K562 (cell line): ENCODE measurements at regions not wholly inside any gene's neighbourhood (a gene's known extent, or its start where the extent isn't known, plus 50 kb on each side); places are given as distances from the start of the nearest gene placed in this dataset.

Experiments used
- ATAC-seq: fragments of 200-7000 bp; cut with Tn5 transposase; 3 replicates; pipeline ENCODE4 v1.9.1; 2020; ENCODE audit warnings: moderate library complexity
- BruUV-seq: library from RNA; stranded (reverse); fragments of 400-500 nt; replicated peaks from 2 replicates; lab custom pipeline; 2021; lab: Mats Ljungman, UMichigan
- CTCF ChIA-PET: fragments of 300-600 bp; formaldehyde crosslinking; extraction: SDS; loops from one replicate; lab custom pipeline; 2021; ENCODE audit warnings: low intra/inter-chr PET ratio; lab: Yijun Ruan, JAX
- POLR2A ChIA-PET: fragments of 300-600, 350-650 bp; sonication (Branson Sonifier 250); formaldehyde crosslinking; extraction: SDS; loops from one replicate; lab custom pipeline; 2021; ENCODE audit warnings: antibody characterized with exemption, inconsistent platforms; lab: Yijun Ruan, JAX
- DNase-seq, 4 experiments: peaks; one replicate each; pipeline versions ENCODE4 v3.0.0 to v3.0.0-alpha.2; 2011 to 2018; ENCODE audit warnings: low spot score in 3 of 4, mixed read lengths in 3 of 4; ENCODE audit errors: extremely low read depth in 1 of 4
- FAIRE-seq: peaks from 2 replicates; lab custom pipeline; 2011; peaks lifted over from hg19 to GRCh38; lab: Jason Lieb, UNC
- H2AFZ ChIP-seq: 2 replicates; pipeline ENCODE4 v1.6.0; 2011; ENCODE audit warnings: low read depth, low read length, control low read depth, inconsistent platforms
- H3K27ac ChIP-seq: fragments of 200-600 bp; 3 replicates; pipeline ENCODE4 v1.8.0; 2011; ENCODE audit warnings: low read depth, mild to moderate bottlenecking, control low read depth, inconsistent platforms, low read length, moderate library complexity, mixed read lengths; ENCODE audit errors: extremely low read depth
- H3K27me3 ChIP-seq, 2 experiments: fragments of 300-600 bp in 1 of 2; 2 replicates in 1 of 2; 3 replicates in 1 of 2; pipeline versions ENCODE4 v1.6.0 to v1.8.0; 2011; ENCODE audit warnings: inconsistent platforms in 2 of 2, low read length in 2 of 2, mild to moderate bottlenecking in 1 of 2, mixed read lengths in 1 of 2, moderate library complexity in 1 of 2; ENCODE audit not compliant: control insufficient read depth in 2 of 2, insufficient read depth in 2 of 2
- H3K36me3 ChIP-seq: fragments of 300-600 bp; 3 replicates; pipeline ENCODE4 v1.8.0; 2011; ENCODE audit warnings: mild to moderate bottlenecking, low read length, inconsistent platforms; ENCODE audit not compliant: control insufficient read depth, insufficient read depth
- H3K4me1 ChIP-seq, 2 experiments: fragments of 200-600 bp in 1 of 2; replicated peaks in 1 of 2; 2 replicates in 1 of 2; 3 replicates in 1 of 2; pipeline versions ENCODE4 v1.5.1 to v1.8.0; 2011; ENCODE audit warnings: inconsistent platforms in 2 of 2, low read length in 2 of 2, mild to moderate bottlenecking in 1 of 2, mixed read lengths in 1 of 2, moderate library complexity in 1 of 2; ENCODE audit not compliant: control insufficient read depth in 2 of 2, insufficient read depth in 2 of 2
- H3K4me2 ChIP-seq: 2 replicates; pipeline ENCODE4 v1.6.1; 2011; ENCODE audit warnings: low read length, control low read depth, inconsistent platforms, mixed read lengths; ENCODE audit not compliant: insufficient read depth
- H3K4me3 ChIP-seq: fragments of 200-600 bp; sonication (generic), shearing (Covaris generic); 2 replicates; pipeline ENCODE4 v1.5.1; 2016; ENCODE audit warnings: control low read depth, inconsistent platforms
- H3K79me2 ChIP-seq: fragments of 200-600 bp; 3 replicates; pipeline ENCODE4 v1.8.0; 2011; ENCODE audit warnings: low read length, inconsistent platforms; ENCODE audit not compliant: control insufficient read depth, insufficient read depth
- H3K9ac ChIP-seq, 2 experiments: 2 replicates each; pipeline versions ENCODE4 v1.6.0 to v1.6.1; 2011; ENCODE audit warnings: low read depth in 2 of 2, low read length in 2 of 2, control low read depth in 1 of 2, inconsistent platforms in 1 of 2, mild to moderate bottlenecking in 1 of 2, mixed read lengths in 1 of 2; ENCODE audit not compliant: insufficient read depth in 1 of 2
- H3K9me1 ChIP-seq: one replicate; pipeline ENCODE4 v1.6.0; 2011; ENCODE audit warnings: inconsistent platforms, mild to moderate bottlenecking, low read length, moderate library complexity; ENCODE audit not compliant: control insufficient read depth, insufficient read depth
- H3K9me3 ChIP-seq: replicated peaks from 2 replicates; pipeline ENCODE4 v1.5.1; 2011; ENCODE audit warnings: low read depth, low read length, inconsistent platforms; ENCODE audit not compliant: control insufficient read depth, insufficient read depth
- H4K20me1 ChIP-seq: replicated peaks from 2 replicates; pipeline ENCODE4 v1.6.1; 2011; ENCODE audit warnings: low read length, inconsistent platforms, mixed read lengths; ENCODE audit not compliant: control insufficient read depth, insufficient read depth
- ARHGAP35 ChIP-seq: fragments of 450-650 bp; IDR thresholded peaks from 2 replicates; pipeline ENCODE4 v1.6.1; 2018; ENCODE audit not compliant: partially characterized antibody
- CBFB ChIP-seq: sonication (generic); formaldehyde crosslinking; IDR thresholded peaks from 2 replicates; pipeline ENCODE4 v1.4.0; 2020; ENCODE audit warnings: mild to moderate bottlenecking, missing genetic modification reagents
- CBX3 ChIP-seq, 2 experiments: IDR thresholded peaks; 1 replicate in 1 of 2; 2 replicates in 1 of 2; pipeline ENCODE4 v1.6.1; 2012; ENCODE audit warnings: inconsistent platforms in 2 of 2, low read length in 2 of 2, borderline replicate concordance in 1 of 2, control low read depth in 1 of 2
- CREB1 ChIP-seq, 2 experiments: sonication (generic) in 1 of 2; formaldehyde crosslinking in 1 of 2; IDR thresholded peaks; 2 replicates each; pipeline versions ENCODE4 v1.6.1 to v1.8.0; 2012 to 2022; ENCODE audit warnings: inconsistent platforms in 1 of 2, mild to moderate bottlenecking in 1 of 2, missing genetic modification reagents in 1 of 2, moderate library complexity in 1 of 2
- HIVEP1 ChIP-seq: fragments of 250-450 bp; sonication (Bioruptor Pico); IDR thresholded peaks from 2 replicates; pipeline ENCODE4 v1.4.0; 2020; ENCODE audit warnings: mild to moderate bottlenecking
- MECOM ChIP-seq: fragments of 250-450 bp; sonication (Bioruptor Pico); IDR thresholded peaks from 2 replicates; pipeline ENCODE4 v1.8.0; 2022; ENCODE audit warnings: inconsistent platforms
- NR4A1 ChIP-seq, 2 experiments: fragments of 250-450 bp in 1 of 2; fragments of 450-650 bp in 1 of 2; sonication (Bioruptor Pico) in 1 of 2; IDR thresholded peaks; 2 replicates each; pipeline versions ENCODE4 v1.4.0 to v1.6.1; 2016 to 2020; ENCODE audit warnings: mild to moderate bottlenecking in 2 of 2, missing compliant biosample characterization in 1 of 2, missing genetic modification characterization in 1 of 2, moderate library complexity in 1 of 2
- RBM14 ChIP-seq: fragments of 200-400 bp; formaldehyde crosslinking; IDR thresholded peaks from 2 replicates; pipeline ENCODE4 v1.6.1; 2018; ENCODE audit warnings: low read depth, mild to moderate bottlenecking, low read length, moderate library complexity, borderline replicate concordance; ENCODE audit not compliant: insufficient read depth
- SP1 ChIP-seq: sonication (generic); formaldehyde crosslinking; IDR thresholded peaks from 2 replicates; pipeline ENCODE4 v1.8.1; 2022; ENCODE audit warnings: mild to moderate bottlenecking, missing genetic modification reagents
- ZBTB8A ChIP-seq: fragments of 450-650 bp; IDR thresholded peaks from 2 replicates; pipeline ENCODE4 v1.6.1; 2018; ENCODE audit warnings: mild to moderate bottlenecking, moderate library complexity; ENCODE audit not compliant: partially characterized antibody
- ZNF212 ChIP-seq: fragments of 450-650 bp; formaldehyde crosslinking; IDR thresholded peaks from 2 replicates; pipeline ENCODE4 v1.4.0; 2020; ENCODE audit warnings: mild to moderate bottlenecking
- WGBS: fragments of 100-300 bp; shearing (Covaris generic); methylation state at CpG from one replicate; pipeline ENCODE4 v1.1.6; 2016; ENCODE audit warnings: low coverage, mixed read lengths; ENCODE audit not compliant: insufficient coverage; ENCODE audit errors: missing lambda C conversion rate; 5-methylcytosine and 5-hydroxymethylcytosine counted together
- in situ Hi-C: fragments of 300-500 bp; cut with MboI; formaldehyde crosslinking; loops from 4 replicates; pipeline ENCODE4 v1.15.0; 2018; ENCODE audit warnings: inconsistent platforms, mixed read lengths
- intact Hi-C: fragments of 100-400 bp; cut with micrococcal nuclease; formaldehyde crosslinking; loops from 2 replicates; pipeline ENCODE4 v1.14.2; 2022
- TF ChIP-seq, protein P1 (sequence below), 2 experiments: fragments of 200-800 bp in 1 of 2; sonication (Bioruptor generic) in 1 of 2; sonication (generic) in 1 of 2; formaldehyde crosslinking in 1 of 2; IDR thresholded peaks in 1 of 2; conservative IDR thresholded peaks in 1 of 2; 2 replicates each; pipeline versions ENCODE4 v1.5.0 to v1.6.1; 2016 to 2020; ENCODE audit warnings: missing compliant biosample characterization in 1 of 2, missing genetic modification characterization in 1 of 2, missing genetic modification reagents in 1 of 2
- TF ChIP-seq, protein P2 (sequence below): fragments of 450-650 bp; IDR thresholded peaks from 2 replicates; pipeline ENCODE4 v1.6.1; 2016
- TF ChIP-seq, protein P3 (sequence below): fragments of 250-450 bp; sonication (Bioruptor Pico); IDR thresholded peaks from 2 replicates; pipeline ENCODE4 v1.8.0; 2022; ENCODE audit warnings: inconsistent platforms

DNA sequence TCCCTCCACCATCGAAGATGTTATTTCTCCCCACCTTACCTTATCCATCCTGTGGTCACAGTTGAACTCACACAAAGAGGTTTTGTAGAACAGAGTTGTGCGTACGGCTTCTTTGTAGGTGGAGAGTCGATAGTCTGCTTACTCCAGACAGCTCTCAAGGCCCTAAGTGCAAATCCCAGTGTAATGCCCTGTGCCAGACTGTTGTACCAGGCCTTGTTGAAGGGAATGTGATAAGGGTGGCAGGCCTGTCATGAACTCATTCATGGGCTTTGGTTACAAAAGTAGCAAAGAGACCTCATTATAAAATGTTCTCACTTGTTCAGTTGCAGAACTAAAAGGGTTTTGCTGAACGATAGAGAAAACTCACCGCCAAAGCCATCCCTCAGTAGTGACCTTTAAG is 288.7 kb upstream of the CADM1 start:
- Histone ChIP-seq H4K20me1 (no peaks in the 10 kb centered on the region), H3K4me2 (no peak overlapping the region), H3K9me1 (no peaks in the 10 kb centered on the region), H2AFZ (no peak overlapping the region), H3K27me3 (no peaks in the 10 kb centered on the region), H3K79me2 (no peaks in the 10 kb centered on the region), H3K27ac (no peak overlapping the region), H3K9ac (no peak overlapping the region), H3K4me1 (no peaks in the 10 kb centered on the region), H3K36me3 (no peaks in the 10 kb centered on the region), H3K9me3 (no peaks in the 10 kb centered on the region), H3K4me3 (no peak overlapping the region)
- ChIA-PET CTCF (no interaction called here), POLR2A (interaction anchor here (0.6 kb wide), 1 partner anchor 15 kb away, joined by 4 read pairs; no protein-coding TSS in a partner anchor)
- TF ChIP-seq ARHGAP35 (no peak), CBX3 (IDR thresholded peaks at IDR 0.05; ENCODE audit: borderline replicate concordance in 1 of 2, low read length in 2 of 2) (no peak), SP1 (CRISPR knock-in tag) (no peak), MECOM (CRISPR knock-in tag) (no peak), NR4A1 (CRISPR knock-in tag; IDR thresholded peaks at IDR 0.05) (no peak), NR4A1 (tag; IDR thresholded peaks at IDR 0.05) (no peak), CREB1 (IDR thresholded peaks at IDR 0.05) (no peak), CREB1 (CRISPR knock-in tag; IDR thresholded peaks at IDR 0.05) (no peak), RBM14 (no peak), ZNF212 (CRISPR knock-in tag) (no peak), CBFB (CRISPR knock-in tag) (no peak), ZBTB8A (no peak), HIVEP1 (no peak)
- TF ChIP-seq, protein P1, sequence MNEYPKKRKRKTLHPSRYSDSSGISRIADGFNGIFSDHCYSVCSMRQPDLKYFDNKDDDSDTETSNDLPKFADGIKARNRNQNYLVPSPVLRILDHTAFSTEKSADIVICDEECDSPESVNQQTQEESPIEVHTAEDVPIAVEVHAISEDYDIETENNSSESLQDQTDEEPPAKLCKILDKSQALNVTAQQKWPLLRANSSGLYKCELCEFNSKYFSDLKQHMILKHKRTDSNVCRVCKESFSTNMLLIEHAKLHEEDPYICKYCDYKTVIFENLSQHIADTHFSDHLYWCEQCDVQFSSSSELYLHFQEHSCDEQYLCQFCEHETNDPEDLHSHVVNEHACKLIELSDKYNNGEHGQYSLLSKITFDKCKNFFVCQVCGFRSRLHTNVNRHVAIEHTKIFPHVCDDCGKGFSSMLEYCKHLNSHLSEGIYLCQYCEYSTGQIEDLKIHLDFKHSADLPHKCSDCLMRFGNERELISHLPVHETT (CRISPR knock-in tag; conservative IDR thresholded peaks at IDR 0.05 in 1 of 2, IDR thresholded peaks at IDR 0.05 in 1 of 2): no peak
- TF ChIP-seq, protein P2, sequence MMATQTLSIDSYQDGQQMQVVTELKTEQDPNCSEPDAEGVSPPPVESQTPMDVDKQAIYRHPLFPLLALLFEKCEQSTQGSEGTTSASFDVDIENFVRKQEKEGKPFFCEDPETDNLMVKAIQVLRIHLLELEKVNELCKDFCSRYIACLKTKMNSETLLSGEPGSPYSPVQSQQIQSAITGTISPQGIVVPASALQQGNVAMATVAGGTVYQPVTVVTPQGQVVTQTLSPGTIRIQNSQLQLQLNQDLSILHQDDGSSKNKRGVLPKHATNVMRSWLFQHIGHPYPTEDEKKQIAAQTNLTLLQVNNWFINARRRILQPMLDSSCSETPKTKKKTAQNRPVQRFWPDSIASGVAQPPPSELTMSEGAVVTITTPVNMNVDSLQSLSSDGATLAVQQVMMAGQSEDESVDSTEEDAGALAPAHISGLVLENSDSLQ: no peak
- TF ChIP-seq, protein P3, sequence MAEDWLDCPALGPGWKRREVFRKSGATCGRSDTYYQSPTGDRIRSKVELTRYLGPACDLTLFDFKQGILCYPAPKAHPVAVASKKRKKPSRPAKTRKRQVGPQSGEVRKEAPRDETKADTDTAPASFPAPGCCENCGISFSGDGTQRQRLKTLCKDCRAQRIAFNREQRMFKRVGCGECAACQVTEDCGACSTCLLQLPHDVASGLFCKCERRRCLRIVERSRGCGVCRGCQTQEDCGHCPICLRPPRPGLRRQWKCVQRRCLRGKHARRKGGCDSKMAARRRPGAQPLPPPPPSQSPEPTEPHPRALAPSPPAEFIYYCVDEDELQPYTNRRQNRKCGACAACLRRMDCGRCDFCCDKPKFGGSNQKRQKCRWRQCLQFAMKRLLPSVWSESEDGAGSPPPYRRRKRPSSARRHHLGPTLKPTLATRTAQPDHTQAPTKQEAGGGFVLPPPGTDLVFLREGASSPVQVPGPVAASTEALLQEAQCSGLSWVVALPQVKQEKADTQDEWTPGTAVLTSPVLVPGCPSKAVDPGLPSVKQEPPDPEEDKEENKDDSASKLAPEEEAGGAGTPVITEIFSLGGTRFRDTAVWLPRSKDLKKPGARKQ (CRISPR knock-in tag): no peak
- DNase-seq: no peak
- in situ Hi-C loops (no loop called here), intact Hi-C loops (no loop called here)
- ATAC-seq: no peak
- 0% methylated on average over 6 of the region's 6 CpGs for WGBS
- no peak for FAIRE-seq
- BruUV-seq: no TSS peak
